ENCODE measurements at regions not wholly inside any gene's neighbourhood (a gene's known extent, or its start where the extent isn't known, plus 50 kb on each side); places are given as distances from the start of the nearest gene placed in this dataset.

DNA sequence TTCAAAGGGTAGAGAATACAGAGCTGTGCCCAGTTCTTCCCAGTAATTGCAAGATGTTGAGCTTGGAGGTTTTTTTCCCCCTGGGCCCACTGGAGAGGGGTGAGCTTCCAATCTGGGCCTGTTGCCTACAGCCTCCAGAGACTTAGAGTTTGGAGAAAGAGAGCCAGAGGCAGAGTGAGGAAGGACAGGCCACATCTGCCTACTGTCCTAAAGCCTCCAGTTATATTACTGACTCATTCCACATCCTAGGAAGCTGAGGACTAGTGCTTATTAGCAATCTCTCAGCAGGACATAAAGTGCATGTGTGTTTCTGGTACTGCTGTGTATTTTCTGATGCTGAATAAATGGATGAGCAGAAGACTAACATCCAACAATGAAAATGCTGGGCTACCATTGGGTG is 181.0 kb upstream of the MAMLD1 start:
- TF ChIP-seq RAD21 (IDR thresholded peaks at IDR 0.05; ENCODE audit: low read depth) (no peak), EP300 (IDR thresholded peaks at IDR 0.05; ENCODE audit: borderline replicate concordance) (no peak), CEBPB (IDR thresholded peaks at IDR 0.05) (no peak), EGR1 (IDR thresholded peaks at IDR 0.05) (no peak), TEAD4 (IDR thresholded peaks at IDR 0.05) (no peak)
- TF ChIP-seq, protein P1, sequence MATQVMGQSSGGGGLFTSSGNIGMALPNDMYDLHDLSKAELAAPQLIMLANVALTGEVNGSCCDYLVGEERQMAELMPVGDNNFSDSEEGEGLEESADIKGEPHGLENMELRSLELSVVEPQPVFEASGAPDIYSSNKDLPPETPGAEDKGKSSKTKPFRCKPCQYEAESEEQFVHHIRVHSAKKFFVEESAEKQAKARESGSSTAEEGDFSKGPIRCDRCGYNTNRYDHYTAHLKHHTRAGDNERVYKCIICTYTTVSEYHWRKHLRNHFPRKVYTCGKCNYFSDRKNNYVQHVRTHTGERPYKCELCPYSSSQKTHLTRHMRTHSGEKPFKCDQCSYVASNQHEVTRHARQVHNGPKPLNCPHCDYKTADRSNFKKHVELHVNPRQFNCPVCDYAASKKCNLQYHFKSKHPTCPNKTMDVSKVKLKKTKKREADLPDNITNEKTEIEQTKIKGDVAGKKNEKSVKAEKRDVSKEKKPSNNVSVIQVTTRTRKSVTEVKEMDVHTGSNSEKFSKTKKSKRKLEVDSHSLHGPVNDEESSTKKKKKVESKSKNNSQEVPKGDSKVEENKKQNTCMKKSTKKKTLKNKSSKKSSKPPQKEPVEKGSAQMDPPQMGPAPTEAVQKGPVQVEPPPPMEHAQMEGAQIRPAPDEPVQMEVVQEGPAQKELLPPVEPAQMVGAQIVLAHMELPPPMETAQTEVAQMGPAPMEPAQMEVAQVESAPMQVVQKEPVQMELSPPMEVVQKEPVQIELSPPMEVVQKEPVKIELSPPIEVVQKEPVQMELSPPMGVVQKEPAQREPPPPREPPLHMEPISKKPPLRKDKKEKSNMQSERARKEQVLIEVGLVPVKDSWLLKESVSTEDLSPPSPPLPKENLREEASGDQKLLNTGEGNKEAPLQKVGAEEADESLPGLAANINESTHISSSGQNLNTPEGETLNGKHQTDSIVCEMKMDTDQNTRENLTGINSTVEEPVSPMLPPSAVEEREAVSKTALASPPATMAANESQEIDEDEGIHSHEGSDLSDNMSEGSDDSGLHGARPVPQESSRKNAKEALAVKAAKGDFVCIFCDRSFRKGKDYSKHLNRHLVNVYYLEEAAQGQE (IDR thresholded peaks at IDR 0.05; ENCODE audit: low read depth), result no peak

All from Ishikawa (cell line).